ENCODE measurements at regions not wholly inside any gene's neighbourhood (a gene's known extent, or its start where the extent isn't known, plus 50 kb on each side); places are given as distances from the start of the nearest gene placed in this dataset.
A peak's percentile ranks its signal among the peaks of the same experiment; 100 is the strongest.
"Not testable (repeated sequence)": the region's sequence is repeated elsewhere in the genome, so short reads cannot be mapped to it uniquely, and the experiment has no call there.

DNA sequence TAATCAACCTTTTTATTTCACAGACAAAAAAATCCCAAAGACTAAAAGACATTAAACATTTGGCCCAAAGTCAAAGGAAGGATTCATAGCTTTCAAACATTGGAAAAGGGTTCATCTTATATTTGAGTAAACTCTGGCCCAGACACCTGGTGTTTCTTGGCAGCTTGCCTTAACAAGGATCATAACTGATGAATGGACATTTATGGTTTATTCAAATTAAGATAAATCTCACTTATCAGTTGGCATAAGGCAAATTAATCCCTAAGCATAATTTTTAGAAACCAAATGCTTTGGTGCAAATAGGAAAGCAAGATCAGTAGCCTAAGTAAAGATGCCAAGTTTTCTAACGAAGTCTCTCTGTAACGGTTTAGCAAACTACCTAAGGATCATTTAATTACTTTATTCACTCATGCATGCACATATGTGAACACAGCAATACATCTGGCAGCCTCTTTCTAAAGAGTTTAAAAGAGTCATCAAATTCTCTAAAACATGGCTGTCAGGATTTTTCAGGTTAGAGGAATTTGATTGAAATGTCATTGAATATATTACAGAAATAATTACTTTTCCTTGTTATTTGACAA, 323.4 kb upstream of the RBMS1 start:
- DNase-seq: peak; percentile 53

DNA sequence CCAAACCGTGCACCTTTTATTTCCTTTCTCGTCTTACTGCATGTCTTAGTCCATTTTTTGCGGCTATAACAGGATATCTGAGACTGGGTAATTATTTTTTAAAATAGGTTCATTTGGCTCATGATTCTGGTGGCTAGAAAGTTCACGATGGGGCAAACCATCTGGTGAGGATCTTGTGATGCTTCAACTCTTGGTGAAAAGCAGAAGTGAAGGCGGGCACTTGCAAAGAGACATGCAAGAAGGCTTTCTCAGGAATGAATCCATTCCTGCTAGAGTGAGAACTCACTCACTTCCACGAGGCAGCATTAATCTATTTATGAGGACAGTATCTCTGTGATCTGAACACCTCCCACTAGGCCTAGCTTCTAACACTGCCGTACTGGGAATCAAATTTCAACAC, 327.1 kb upstream of the RBMS1 start:
- DNase-seq: no peak

DNA sequence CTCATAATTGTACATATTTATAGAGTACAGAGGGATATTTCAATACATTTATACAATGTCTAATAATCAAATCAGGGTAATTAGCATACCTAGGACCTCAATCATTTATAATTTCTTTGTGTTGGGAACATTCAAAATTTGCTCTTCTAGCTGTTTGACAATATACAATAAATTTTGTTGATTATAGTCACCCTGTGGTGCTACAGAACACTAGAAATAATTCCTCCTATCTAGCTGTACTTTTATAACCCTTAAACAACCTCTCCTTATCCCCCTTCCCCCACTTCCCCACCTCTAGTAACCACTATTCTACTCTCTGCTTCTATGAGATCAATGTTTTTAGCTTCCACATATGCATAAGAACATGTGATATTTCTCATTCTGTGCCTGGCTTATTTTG, 328.4 kb upstream of the RBMS1 start:
- DNase-seq: no peak

DNA sequence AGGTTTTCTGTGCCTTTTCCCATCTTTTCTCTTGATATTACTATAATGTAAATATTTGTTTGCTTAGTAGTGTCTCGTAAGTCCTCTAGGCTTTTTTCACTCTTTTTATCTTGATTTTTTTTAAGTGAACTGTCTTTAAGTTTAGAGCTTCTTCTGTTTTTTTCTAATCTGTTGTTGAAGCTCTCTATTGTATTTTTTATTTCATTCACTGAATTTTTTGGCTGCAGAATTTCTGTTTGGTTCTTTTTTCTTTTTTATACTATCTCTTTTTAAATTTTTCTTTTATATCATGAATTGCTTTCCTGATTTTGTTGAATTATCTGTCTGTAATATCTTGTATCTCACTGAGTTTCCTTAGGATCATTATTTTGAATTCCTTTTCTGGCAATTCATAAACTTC, 331.8 kb upstream of the RBMS1 start:
- no peak for DNase-seq

DNA sequence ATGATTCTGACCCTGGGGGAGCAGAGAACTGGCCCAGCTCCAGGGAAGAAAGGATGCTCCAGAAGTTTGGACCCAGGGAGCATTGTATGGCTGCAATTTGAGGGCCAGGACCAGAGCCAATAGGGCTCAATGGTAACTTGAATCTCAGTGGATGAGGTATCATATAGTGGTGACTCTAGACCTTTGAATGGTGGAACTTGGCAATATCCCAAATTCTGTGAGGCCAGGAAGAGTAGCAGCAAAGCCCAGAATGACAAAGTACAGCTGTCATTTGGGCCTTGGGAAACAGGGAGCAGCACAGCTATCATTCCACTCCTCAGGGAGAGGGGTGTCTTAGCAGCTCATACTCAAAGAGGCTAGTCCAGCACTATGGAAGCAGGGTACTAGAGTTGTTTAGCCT, 332.9 kb upstream of the RBMS1 start:
- DNase-seq: no peak

DNA sequence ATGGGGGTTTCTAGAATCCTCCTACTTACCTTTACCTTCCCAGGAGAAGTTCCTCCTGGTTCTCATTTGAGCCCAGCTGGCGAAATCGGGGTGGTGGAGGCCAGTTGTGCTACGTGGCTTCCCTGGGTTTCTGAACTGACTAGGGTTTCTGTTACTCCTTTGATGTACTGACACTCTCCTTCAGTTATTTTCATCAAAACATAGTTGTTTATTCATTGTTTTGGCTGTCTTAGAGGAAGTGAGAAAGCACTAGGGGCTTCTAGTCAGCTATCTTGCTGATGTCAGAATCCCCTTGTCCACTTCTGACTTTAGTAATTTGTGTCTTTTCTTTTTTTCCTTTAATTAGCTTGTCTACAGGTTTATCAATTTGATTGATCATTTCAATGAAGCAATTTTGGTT, 332.2 kb upstream of the TANK start:
- no peak for DNase-seq

DNA sequence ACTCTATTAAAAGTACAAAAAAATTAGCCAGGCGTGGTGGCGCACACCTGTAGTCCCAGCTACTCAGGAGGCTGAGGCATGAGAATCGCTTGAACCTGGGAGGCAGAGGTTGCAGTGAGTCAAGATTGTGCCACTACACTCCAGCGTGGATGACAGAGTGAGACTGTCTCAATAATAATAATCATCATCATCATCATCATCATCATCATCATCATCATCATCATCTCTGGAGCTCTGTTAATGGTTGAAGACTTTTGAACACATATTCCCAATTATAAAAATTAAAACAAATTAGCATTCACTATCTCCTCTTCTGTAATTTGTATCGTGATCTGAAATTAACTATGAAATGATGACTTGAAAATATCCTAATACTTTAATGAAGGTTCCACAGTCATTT, 327.8 kb upstream of the TANK start:
- DNase-seq: not testable (repeated sequence)

DNA sequence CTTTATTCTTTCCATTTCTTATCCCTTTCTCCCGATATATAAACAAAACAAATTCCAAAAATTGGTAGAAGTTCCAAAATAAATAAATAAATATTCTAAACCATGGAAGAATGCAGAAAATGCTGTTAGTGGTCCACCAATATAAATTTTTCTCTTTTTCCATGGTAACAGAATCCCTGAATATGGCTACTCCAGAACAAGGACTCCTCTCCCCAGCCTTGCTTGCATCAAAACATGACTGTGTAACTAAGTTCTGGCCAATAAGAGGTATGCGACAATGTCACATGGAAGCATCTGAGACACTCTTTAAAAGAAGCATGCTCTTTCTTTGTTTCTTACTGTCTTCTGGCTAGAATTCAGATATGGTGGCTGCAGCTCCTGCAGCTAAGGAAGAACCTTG, 325.1 kb upstream of the TANK start:
- no peak for DNase-seq

DNA sequence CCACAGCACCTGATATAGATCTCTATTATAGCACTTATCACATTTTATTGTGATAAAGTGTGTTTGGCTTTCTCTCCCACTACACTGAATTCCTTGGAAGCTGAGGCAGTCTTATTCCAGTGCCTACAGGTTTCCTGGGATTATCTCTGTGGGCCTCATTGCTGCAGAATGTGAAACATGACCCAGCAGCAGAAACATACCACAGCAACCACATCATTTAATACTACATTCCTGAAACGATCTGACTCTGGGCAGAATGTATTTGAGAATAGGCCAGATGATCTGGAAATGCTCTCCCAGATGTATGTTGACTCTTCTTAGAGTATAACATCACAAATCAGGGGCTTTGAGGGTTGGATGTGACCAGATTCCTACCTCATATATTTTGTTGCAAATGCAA, 323.5 kb upstream of the TANK start:
- no peak for DNase-seq

DNA sequence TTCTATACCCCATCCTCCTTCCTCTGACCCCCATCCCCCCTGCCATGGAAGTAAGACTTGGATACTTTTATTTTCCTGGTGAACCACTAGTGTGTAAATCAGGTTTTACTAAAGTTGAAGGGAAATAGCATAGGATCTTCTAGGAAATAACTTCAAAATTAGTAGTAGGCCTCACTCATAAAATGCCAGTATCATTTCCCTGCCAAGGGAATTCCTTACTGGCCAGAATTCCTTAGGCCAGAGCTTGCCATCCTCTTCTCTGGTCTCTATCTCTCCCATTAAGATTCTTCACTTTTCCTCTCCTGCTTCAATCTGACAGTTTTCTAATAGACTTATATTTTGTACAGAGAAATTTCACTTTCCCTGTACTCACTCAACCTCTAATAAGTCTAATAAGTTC, 322.8 kb upstream of the TANK start:
- DNase-seq: no peak

DNA sequence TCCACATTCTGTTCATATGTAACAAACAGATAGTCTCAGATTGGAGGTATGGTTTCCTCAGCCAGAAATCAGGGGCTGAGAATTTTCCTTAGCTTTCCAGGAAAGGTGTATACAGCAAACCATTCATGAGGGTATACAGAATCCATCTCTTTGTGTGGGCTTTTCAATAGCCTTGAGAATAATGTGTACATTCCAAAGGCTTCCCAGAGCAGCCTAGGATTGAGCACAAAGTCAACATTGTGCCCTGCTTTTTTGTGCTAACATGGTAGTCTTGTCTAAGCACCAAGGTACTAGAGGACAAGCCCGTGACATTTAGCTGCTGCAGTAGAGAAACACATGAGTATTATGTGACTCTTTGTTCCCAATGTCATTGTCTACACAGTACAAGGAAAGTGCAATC, 322.1 kb upstream of the TANK start:
- no peak for DNase-seq

DNA sequence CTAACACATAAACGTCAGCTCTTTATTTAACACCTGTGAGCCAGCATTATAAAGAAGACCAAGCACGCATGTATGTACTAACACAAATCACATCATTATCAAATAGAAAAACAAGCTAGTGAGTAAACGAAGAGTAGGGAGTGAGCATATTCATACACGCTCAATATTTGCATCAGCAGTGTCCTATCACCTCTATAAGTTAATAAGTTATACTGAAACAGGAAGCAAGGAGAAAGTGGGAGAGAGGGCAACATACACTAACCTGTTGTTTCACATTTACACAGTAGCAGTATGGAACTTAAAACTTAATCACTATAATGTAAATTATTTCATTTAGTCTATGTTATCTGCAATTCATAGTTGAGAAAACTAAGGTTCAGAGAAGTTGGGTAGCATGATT, 321.5 kb upstream of the TANK start:
- DNase-seq: no peak

DNA sequence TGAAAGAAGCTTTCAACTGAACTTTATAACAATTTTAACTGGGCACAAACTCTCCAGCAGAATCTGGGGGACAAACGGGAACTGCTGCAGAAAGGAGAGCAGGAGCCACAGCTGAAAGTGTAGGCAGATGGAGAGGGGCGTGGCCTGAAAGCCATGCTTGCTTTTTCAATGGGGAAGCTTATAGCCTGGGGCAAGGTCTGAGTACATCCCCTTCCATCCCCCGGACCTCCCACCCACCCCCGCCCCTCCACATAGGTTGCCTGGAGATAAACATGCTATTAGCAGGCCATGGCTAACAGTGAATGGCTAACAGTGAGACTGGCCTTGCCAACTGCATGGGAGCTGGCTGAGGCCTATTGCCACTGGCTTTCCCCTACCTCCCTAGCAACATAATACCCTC, 317.9 kb upstream of the TANK start:
- peak; percentile 67 for DNase-seq

DNA sequence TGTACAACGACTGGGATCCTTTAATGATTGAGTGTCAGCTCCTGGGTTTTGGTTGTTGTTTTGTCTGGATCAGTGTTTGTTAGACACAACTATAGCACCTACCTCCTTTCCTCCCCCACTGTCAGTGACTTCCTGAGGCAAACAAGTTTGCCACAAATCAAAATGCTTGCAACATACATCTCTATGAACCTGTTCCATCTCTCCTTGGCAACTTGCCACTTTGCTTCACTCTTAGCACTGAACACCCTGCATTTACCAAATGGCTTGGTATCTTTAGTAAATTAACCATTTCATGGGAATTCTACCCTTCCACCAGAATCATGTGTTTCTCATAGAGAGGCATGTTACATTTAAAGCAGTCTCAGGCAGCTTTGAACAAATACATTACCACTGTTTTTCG, 301.1 kb upstream of the TANK start:
- no peak for DNase-seq

DNA sequence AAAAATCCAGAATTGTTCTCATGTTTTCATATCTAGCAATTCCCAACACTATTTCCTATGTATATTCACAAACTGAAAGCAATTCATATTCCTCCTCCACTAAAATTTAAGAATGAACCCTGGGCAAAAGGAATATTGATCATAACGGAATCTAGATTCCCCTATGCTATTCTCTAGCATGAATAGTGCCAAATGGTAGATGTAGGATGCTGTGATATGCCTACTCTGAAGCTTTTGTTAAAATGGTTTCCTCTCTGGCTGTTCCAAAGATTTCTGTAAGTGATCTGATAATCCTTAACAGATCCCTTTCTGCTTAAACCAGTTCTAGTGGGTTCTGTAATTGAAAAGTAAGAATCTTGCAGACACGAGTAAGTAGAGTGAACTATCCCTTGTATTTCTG, 298.0 kb upstream of the TANK start:
- no peak for DNase-seq

DNA sequence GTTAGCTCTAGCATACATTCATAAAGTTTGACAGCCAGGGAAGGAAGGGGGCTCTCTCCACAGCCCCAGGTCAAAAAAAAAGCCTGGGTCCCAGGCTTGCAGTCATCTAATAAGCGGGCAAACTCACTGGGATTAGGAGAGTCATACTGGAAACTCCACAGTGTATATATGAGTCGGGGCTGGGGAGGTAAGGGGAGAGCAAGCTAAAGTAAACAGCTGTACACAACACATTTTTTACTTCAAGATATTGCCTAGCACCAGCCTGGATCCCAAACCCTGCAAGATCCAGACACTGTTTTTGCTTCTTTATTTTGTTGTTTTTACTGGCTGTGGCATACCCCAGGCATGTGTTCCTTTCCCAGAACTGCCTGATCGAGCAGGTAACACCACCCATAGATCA, 291.3 kb upstream of the TANK start:
- no peak for DNase-seq

DNA sequence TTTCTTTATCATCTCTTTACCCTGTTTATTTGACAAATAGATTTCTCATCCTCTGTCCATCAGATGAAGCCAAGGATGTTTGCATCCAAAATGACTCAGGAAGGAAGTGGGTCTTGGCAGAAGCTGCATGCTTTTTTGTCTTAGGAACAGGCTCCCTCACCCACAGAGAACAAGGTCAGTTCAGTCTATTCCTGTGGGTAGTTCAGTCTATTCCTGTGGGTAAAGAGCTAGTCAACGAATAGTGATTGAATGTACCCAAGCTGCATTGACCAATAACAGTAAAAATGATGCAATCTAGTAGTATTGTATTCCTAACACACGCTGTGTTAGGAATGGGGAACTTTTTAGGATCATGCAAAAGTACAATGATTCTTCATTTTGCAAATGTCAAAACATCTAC, 290.8 kb upstream of the TANK start:
- DNase-seq: no peak

DNA sequence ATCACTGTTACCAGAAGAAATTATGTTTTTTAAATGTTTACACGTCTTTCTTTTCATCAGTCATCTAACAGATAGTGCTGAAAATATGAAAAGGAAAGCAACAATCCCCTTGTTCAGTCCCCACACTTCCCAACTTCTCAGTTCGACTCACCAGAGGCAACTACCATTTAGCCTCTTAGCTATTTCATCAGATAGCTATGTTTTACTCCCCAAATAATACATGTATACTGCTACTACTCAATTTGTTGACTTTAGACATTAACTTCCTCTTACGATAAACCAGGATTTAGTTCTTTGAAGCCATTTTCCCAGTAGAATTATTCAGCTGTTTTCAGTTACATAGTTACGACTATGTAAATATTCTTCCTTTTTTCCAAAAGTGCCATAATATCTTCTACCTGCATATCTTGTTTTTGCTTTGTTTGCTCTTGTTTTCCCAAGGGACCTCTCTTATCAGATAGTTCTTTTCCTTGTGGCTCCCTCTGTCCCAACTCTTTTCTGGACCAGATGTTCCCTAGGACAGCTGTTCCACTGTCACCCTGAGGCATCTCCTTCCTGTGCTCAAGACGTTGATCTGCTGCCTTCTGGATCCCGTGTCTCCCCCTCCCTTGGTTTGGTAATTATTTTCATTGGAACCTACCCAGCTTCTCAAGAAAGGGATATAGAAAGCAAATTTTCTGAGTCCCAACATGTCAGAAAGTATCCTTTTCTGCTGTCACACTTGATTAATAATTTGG, 289.3 kb upstream of the TANK start:
- DNase-seq: no peak

DNA sequence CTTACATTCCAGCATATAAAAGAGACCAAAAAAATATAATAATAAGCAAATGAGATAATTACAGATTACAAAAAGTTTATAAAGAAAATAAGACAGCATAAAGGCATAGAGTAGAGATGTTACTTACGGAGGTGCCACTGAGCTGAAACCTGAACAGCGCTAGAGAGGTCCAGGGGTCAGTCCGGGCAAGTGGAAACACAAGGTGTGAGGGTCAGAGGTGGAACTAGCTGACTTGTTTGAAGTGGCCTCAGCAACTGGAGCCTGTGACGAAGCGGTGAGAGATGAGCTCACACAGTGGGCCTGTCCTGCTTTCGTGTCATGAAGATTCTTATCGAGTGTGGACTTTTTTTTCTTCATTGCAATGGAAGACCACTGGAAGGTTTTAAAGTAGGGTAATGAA, 288.3 kb upstream of the TANK start:
- no peak for DNase-seq

DNA sequence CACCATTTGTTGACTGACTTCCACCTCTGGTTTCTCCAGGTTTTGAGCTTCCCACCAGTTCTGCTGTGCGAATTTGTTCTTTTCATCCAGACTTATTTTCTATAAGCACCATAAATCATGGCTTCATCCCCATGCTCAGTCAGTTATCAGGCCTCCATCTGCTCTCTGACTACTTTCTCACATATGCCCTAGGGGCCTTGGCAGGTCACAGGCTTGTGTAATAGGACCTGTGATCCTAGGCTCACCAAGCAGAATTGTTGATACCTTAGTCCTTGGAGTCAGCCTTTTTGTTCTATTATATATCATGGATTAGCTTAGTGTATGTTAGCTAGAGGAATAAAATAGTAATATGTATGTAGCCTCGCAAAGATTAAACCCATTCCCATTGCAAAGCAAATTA, 284.2 kb upstream of the TANK start:
- DNase-seq: no peak

DNA sequence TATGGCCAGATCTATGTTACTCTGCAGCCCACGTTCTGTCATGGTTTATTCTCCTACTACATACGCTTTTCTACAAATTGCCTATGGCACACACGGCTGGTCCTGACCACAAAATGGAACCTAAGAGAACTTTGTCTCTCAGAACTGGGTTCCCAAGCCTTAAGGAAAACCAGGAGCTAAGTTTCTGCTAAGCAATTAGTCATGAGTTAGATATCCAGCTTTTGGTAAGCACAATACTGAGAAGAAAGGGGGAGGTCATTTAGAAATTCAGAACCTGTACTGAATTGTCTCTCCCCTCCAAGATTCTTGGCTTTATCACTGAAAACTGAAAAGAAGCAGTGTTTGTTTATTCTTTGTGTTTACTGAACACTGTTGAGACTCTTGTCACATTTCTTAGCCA, 283.5 kb upstream of the TANK start:
- no peak for DNase-seq

DNA sequence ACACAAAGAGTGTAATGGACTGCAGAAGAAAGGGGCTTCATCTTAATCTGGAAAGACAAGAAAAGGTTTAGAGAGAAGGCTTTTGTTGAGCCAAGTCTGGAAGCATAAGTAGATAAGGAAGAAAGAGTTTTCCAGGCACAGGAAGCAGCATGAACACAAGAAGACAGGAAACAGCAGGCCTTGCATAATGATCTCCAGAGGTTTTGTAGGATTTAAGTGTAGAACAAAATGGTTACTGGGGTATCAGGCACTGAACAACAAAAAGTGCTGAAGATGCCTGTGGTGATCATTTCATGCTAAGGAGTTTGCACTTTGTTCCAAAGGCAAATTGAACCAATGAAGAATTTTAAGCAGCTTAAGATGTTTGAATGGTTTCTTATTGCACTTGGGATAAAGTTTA, 281.6 kb upstream of the TANK start:
- no peak for DNase-seq

DNA sequence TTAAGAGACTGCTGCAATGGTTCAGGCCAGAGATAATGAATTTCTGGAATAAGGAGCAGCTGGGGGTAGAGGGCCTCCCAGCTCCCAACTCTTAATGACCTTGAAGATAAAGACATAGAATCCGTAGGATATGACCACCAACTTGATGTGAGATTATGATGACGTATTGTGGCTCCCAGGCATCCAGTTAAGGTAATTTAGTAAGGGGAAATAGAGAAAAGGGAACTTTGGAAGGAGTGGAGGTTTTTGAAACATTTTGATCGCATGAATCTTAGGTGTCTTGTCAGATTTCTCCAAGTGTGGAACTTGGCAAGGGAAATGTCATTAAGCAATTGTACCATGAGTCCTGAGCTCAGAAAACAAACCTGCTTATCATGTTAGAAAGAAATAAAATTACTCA, 277.3 kb upstream of the TANK start:
- DNase-seq: no peak

DNA sequence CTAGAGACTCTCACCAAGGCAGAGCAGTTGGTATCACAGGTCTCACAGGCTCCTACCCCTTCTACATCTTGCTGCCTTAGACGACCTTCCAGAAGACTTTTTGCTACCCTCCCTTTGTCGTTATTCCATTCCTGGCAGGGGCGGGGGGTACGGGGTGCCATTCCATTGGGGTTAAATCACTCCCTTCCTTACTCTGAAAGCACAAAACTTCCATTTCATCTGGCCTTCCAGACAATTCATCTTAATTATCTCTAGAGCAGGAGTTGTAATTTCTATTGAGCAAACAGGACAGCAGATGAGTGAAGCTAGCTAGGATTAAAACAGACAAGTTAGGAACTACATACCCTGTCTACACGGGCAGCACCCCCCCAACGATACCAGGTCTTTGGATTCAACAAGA, 276.2 kb upstream of the TANK start:
- no peak for DNase-seq

DNA sequence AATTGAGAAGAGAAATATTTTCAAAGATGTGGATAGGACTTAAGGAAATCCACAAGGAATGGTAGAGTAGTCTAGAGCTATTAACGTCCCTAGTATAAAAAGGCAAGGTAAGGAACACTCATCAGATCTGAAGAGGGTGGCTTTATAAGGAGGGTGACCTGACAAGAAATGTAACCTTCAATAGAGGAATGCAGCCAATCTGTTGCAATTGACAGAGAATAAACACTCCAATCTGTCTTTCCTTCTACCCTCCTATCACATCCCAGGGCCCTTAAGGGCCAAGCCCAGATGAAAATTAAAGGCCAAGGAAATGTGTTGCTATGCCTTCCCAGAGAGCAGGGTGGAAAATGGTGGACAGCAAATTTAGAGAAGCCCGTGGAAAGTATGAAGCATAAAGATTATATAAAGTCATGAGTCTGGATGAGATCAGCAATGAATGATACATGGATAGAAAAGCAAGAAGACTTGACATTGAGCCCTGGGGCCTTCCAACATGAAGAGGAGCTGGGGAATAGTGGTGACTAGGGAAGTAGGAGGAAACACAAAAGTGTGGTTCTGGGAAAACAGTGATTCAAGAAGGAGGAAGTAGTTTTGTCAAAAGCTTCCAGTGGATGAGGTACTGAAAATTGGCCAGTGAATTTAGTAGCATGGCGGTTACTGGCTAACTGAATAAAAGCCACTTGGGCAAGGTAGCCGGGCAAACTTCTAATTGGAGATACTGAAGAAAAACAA, 270.6 kb upstream of the TANK start:
- no peak for DNase-seq

All from NCI-H69 (cell line).